CD4-positive, alpha-beta T cell treated with Interleukin-10 for 1 hour (primary cell): ENCODE measurements at regions not wholly inside any gene's neighbourhood (a gene's known extent, or its start where the extent isn't known, plus 50 kb on each side); places are given as distances from the start of the nearest gene placed in this dataset.
"Not testable (repeated sequence)": the region's sequence is repeated elsewhere in the genome, so short reads cannot be mapped to it uniquely, and the experiment has no call there.

Experiments used
- DNase-seq: peaks from one replicate; pipeline ENCODE4 v3.0.0-alpha.2; 2020

- peak; percentile 11 for DNase-seq
Observed at GRCh38 chr3:198149904-198150303, 189.9 kb downstream of the LMLN start.

DNA sequence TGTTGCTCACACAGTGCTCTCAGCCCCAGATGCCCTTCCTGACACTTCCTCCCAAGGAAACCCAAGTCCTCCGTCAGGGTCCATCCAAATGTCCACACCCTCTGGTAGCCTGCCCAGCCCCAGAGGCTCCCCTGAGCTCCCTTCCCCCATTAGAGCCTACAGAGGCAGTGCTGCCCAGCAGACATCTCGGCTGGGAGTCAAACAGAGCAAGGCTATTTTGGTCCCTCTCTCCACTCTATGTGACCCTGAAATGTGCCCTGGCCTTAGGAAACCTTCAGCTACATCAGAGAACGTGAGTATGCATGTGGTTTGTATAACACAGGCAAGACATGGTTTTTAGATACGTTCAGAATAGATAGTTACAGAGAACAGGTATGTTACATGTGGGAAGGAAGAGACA lies 191.8 kb downstream of the LMLN start:
- not testable (repeated sequence) for DNase-seq

DNA sequence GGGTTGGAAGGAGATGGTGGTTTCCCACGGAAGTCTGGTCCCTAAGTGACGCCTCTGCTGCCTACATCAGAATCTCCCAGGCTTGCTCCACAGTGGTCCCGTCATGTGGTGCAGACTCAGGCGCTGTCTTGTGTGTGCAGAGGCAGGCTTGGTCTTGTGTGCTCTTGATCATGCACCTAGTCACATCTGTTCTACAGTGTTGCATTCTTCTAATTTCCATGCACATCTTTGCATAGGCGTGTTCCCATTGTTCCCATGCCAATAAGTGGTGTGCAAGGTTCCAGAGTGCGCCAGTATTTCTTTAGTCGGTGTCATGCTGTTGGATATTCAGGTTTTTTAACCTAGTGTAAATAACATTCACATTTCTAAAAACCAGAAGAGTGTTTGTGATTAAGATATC lies 195.8 kb downstream of the LMLN start:
- not testable (repeated sequence) for DNase-seq

GRCh38 chr3:198157231-198157868 lies 197.3 kb downstream of the LMLN start:
- DNase-seq, result not testable (repeated sequence)

DNA sequence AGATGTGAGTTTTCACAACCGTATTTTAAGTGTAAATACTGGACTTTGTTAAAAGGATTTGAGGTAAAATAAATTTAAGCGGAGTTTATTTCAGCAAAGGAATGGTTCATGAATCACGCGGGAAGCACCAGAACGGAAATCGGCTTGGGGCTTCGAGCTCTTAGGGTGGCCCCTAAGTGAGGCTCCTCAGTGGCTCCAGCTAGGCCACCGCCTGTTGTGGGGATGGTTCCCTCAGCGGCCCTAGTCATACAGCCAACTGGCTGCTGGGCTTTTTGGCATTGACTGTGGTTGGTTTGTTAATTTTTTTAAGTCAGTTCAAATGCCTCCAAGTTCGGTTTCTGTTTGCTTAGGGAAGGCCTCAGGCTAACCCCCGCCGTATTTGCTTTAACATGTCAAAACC lies 198.0 kb downstream of the LMLN start:
- not testable (repeated sequence) for DNase-seq

- DNase-seq, result peak; percentile 78
Observed at GRCh38 chr3:198167339-198168039, 207.5 kb downstream of the LMLN start.

DNA sequence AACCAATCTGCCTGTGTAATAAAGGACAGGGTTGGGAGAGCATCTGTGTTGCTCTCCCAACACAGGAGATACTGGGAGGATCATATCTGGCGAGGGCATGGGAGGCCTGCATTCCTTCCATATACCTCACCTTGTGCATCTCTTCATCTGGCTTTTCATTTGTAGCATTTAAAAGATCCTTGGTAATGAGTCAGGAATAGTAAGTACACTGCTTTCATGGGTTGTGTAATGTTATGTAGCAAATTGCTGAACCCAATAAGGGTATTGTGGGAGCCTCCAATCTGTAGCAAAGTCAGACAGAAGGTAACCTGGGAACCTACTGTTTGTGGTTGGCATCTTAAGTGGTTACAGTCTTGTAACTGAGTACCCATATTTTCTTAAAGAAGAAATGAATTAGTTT lies 210.8 kb downstream of the LMLN start:
- not testable (repeated sequence) for DNase-seq

DNA sequence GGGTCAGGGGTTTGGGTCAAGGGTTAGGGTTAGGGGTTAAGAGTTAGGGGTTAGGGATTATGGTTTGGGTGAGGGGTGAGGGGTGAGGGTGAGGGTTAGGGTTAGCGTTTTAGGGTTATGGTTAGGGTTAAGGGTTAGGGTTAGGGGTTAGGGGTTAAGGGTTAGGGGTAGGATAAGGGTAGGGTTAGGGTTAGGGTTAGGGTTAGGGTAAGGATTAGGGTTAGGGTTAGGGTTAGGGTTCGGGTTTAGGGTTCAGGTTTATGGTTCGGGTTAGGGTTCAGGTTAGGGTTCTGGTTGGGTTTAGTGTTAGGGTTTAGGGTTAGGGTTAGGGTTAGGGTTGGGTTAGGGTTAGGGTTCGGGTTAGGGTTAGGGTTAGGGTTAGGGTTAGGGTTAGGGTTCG lies 213.1 kb downstream of the LMLN start:
- not testable (repeated sequence) for DNase-seq

- not testable (repeated sequence) for DNase-seq
Observed at GRCh38 chr3:198173929-198174574, 214.0 kb downstream of the LMLN start.
